Breast epithelium (tissue), 3 donors: ENCODE measurements at regions not wholly inside any gene's neighbourhood (a gene's known extent, or its start where the extent isn't known, plus 50 kb on each side); places are given as distances from the start of the nearest gene placed in this dataset.

Source experiments
- CTCF ChIP-seq, 3 donors: fragments of 450-650 bp; IDR thresholded peaks; one replicate each; pipeline ENCODE4 v1.5.1; 2016 to 2017; ENCODE audit warnings: antibody characterized with exemption in 3 of 3, mild to moderate bottlenecking in 3 of 3, moderate library complexity in 3 of 3
- POLR2A ChIP-seq: fragments of 450-650 bp; IDR thresholded peaks from one replicate; pipeline ENCODE4 v1.6.1; 2016; ENCODE audit warnings: antibody characterized with exemption, mild to moderate bottlenecking, moderate library complexity
- POLR2AphosphoS5 ChIP-seq, 3 donors: sonication (generic); formaldehyde crosslinking; IDR thresholded peaks; one replicate each; pipeline ENCODE4 v1.6.1; 2017; ENCODE audit warnings: antibody characterized with exemption in 3 of 3

- TF ChIP-seq CTCF (IDR thresholded peaks at IDR 0.05) (no peak), POLR2A (no peak), POLR2AphosphoS5 (IDR thresholded peaks at IDR 0.05) (no peak)
Measured at GRCh38 chr7:22617166-22617565, 109.8 kb upstream of the IL6 start.
